IPS-NIHi7 (cell line): ENCODE measurements at regions not wholly inside any gene's neighbourhood (a gene's known extent, or its start where the extent isn't known, plus 50 kb on each side); places are given as distances from the start of the nearest gene placed in this dataset.
"Not testable (repeated sequence)": the region's sequence is repeated elsewhere in the genome, so short reads cannot be mapped to it uniquely, and the experiment has no call there.

ENCODE experiments used
- DNase-seq: peaks from one replicate; pipeline ENCODE4 v3.0.0; 2012; ENCODE audit warnings: mixed read lengths; ENCODE audit errors: extremely low spot score

DNA sequence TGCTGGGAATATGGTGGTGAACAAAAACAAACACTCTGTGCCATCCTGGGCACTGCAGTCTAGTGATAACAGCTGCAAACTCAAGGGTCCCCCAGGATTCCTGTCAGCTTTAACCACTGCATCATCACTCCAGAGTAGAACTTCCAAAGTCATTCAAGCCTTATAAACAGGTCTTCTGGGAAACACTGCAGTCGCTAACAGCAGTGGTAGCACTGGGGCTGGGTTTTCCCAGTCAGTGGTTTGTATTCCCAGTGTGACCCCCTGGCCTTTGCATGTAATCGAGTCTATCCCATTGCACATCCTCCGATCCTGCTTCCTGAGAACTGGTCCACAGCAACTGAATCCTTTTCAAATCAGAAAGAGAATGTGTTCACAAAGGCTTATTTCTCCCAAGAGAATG, 623.5 kb downstream of the EDEM1 start:
- no peak for DNase-seq

DNA sequence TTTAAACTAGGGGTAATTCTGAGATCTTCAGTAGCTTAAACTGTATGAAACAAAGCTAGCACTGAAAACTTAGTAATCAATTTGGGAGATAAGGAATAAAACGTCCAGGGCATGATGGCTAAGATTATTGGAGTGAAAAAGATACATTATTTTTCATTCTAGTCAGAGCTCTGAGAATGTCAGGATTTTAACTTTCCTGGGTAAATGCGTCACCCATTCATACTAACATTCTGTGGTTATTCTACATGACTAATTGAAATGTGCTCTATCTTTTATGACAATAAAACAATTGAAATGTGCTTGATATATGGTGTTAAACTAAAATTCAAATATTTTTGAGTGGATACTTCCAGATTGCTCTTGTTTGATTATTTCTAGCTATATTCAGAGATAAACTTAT, 626.0 kb downstream of the EDEM1 start:
- no peak for DNase-seq

DNA sequence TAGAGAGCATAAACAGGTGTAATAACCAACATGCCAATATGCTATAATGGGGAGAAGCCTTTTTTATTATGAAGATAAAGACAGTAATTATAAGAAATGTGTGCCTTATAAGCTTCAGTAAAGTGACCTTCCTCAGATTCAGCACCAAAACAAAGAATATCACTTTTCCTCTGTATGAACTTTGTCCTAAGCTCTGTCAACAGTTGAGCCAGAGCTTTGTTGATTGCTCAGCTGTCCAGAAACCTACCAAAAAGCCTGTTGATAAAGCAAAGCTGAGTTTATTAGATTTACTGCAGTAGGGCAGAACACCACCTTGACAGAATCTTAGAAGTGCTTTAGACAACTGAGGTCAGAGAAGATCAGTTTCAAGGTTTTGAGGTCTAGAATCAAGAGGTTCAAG, 635.3 kb downstream of the EDEM1 start:
- DNase-seq, result no peak

- DNase-seq, result no peak
Observed at GRCh38 chr3:5826467-5826866, 639.0 kb downstream of the EDEM1 start.

DNA sequence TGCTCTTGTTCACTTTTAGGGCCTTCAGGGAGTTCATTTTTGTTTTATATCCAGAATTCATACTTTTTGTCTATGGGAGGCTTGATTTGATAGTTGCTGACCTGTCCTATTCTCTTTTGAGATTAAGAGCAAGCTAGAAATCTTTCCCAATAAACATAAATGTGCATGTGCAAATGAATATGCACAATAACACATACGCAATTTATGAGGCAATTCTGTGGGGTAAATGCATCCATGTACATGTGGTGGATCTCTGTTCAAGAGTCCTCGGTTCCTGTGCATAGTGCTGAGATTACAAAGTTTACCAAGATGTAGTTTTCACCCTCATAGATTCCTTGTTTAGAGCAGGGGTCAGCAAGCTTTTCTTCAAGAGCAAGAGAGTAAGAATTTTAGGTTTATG, 640.7 kb downstream of the EDEM1 start:
- no peak for DNase-seq

- no peak for DNase-seq
Observed at GRCh38 chr3:5840056-5840455, 652.5 kb downstream of the EDEM1 start.

DNA sequence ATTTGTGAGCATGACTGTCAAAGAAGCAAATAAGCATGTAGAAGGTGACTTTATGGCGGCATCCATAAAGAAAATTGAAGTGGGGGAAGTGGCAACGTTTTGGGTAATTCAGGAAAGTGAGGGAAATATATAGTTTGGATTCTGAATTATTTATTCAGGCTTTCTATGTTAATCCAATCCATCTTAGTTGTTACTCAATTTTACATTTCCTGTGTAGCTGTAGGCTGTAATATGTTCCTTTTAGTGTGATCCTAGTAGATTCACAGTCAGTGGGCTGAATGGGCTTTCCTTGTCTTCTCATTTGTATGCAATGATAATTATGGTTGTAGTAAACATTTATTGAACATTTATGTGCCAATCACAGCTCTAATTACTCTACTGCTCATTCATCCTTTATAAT, 654.1 kb downstream of the EDEM1 start:
- no peak for DNase-seq

GRCh38 chr3:5846261-5846660, 658.8 kb downstream of the EDEM1 start:
- DNase-seq, result no peak

- no peak for DNase-seq
Observed at GRCh38 chr3:5861151-5861550, 673.6 kb downstream of the EDEM1 start.

DNA sequence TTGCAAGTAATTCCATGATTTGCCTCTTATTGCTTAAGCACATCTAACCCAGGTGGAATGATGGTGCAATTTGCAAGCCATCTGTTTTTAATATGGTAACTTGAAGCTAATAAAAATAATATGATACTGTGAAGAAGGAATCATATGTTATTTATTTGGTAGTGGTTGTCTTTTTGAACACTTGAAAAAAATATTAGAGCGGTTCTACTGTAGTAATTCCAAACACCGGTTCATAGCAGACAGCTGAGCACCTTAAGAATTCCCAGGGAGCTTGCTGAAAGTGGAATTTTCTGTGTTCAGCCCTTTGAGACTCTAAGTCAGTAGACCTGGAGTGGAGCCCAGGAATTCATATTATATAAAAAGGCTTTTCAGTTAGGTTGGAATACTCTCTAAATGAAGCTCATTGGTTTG, 687.4 kb downstream of the EDEM1 start:
- no peak for DNase-seq

- DNase-seq, result no peak
Observed at GRCh38 chr3:5888851-5889250, 701.3 kb downstream of the EDEM1 start.

DNA sequence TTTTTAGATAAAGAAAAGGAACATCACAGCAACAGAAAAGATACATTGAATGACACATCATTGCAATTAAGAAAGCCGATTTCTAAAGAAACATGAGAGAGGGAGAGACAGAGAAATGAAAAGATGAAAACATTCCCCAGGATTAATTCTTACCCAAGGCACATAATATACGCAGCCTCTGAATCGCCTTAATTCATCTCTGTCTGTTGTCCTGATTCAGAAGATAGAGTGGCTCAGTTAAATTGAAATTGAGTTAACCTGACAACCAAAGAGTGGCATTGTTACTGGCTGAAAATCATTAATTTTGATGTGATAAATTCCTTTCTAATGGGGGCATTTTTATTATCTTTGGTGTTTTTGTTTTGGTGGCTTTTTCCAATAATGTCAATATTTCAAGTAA, 701.9 kb downstream of the EDEM1 start:
- no peak for DNase-seq

DNA sequence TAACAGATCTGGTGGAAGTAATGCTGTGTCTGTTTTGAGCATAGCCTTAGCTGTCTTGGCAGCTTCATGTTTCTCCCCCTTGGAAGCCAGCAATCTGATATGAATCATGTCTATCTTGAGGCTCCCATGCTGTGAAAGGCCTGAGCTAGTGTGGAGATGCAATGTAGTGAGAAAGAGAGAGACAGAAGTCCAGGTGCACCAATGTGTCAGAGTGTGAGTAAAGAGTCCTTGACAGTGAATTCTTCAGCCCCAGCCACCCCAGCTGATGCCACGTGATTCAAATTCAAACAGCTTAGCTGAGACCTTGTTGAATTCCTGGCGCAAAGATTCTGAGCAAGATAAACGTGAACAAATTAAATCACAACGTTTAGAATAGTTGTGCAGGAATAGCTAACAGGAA, 704.2 kb downstream of the EDEM1 start:
- DNase-seq, result no peak

DNA sequence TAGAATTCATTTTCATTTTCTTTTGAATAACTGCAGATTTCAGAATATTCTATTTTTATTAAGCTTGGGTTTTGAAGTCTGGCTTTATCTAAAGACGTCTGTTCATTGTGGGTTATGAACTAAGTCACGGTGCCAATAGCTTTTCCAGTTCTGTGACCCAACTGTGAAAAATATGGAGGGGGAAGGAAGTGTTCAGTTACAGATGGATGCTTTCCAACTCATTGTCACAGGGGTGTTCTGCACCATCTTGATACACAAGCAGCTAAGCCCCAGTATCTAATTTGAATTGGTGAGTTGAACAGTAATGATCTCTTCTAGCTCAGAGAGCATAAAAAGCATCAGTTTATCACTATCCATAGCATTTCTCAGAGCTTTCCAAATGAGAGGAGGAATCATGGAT, 710.6 kb downstream of the EDEM1 start:
- no peak for DNase-seq

- no peak for DNase-seq
Observed at GRCh38 chr3:5899014-5899761, 711.7 kb downstream of the EDEM1 start.

- DNase-seq, result no peak
Observed at GRCh38 chr3:5917932-5918331, 730.4 kb downstream of the EDEM1 start.

GRCh38 chr3:5918626-5919025, 731.1 kb downstream of the EDEM1 start:
- DNase-seq, result no peak

- no peak for DNase-seq
Observed at GRCh38 chr3:5929027-5929426, 741.5 kb downstream of the EDEM1 start.

DNA sequence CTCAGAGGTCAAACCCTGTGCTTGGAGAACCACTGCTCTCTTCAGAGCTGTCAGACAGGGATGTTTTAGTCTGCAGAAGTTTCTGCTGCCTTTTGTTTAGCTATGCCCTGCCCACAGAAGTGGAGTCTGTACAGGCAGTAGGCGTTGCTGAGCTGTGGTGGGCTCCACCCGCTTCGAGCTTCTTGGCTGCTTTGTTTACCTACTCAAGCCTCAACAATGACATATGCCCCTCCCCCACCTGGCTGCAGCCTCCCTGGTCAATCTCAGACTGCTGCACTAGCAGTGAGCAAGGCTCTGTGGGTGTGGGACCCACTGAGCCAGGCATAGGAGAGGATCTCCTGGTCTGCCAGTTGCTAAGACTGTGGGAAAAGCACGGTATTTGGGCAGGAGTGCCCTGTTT, 756.6 kb downstream of the EDEM1 start:
- not testable (repeated sequence) for DNase-seq

- DNase-seq, result no peak
Observed at GRCh38 chr3:5948084-5948483, 760.6 kb downstream of the EDEM1 start.

DNA sequence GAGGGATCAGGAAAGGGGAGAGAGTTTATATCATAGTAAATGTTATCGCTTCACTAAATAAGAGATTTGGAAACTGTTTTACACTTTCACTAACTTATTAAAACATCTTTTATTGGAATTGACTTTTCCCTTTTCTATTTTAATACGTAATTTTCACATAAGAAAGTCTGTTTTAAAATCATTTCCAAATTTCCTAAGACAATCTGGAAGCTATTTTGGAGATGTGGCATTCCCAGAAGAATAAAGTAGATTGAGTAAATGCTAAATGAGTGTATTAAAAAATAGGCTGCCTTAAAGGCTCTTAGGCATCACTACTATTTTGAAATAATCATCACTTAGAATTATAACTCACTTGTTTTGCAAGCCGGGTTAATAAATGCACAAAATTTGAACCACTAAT, 763.5 kb downstream of the EDEM1 start:
- DNase-seq, result no peak

DNA sequence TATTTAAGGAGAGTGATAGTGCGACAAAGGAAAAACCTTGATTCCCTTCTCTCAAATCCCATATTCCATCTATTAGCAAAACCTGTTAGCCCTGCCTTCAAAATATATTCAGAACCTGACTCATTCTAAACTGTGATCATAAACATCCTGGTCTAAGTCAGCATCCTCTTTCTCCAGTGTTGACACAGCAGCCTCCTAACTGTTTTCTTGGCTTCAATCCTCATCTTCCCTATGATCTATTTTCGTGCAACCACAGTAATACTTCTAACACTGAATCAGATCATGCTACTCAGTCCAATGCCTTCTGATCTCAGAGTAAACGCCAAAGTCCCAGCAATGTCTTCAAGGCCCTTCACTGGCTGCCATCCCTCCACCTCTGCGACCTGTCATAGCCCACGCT, 785.1 kb downstream of the EDEM1 start:
- DNase-seq, result no peak

DNA sequence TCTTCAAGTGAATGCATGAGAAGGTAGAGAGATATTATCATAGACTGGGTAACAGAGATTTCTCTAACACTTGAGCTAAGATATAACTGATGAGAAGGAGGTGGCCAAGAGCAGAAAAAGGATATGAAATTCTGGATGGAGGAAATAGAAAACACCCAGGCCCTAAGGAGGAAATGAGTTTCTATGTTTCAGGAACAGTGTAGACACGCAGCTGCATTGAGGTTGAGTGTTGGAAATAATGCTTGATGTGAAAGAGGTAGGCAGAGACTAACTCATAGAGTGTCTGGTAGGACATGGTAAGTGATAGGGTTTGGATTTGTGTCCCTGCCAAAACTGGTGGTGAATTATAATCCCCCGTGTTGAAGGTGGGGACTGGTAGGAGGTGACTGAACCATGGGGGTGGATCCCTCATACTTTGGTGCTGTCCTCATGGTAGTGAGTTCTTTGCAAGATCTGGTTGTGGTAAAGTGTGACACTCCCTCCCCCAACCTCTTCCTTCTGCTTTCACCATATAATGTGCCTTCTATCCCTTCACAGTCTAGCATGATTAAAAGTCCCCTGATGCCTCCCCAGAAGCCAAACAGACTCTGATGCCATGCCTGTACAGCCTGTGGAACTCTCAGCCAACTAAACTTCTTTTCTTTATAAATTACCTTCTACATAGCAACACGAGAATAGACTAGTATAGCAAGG, 787.3 kb downstream of the EDEM1 start:
- DNase-seq, result no peak

- no peak for DNase-seq
Observed at GRCh38 chr3:5977331-5977730, 789.8 kb downstream of the EDEM1 start.
